HG02852 (cell line): ENCODE measurements at regions not wholly inside any gene's neighbourhood (a gene's known extent, or its start where the extent isn't known, plus 50 kb on each side); places are given as distances from the start of the nearest gene placed in this dataset.

Source experiments
- ATAC-seq: cut with Tn5 transposase; IDR thresholded peaks from one replicate; pipeline ENCODE4 v1.9.1; 2021; ENCODE audit warnings: mild to moderate bottlenecking, moderate library complexity; ENCODE audit not compliant: unreplicated experiment

DNA sequence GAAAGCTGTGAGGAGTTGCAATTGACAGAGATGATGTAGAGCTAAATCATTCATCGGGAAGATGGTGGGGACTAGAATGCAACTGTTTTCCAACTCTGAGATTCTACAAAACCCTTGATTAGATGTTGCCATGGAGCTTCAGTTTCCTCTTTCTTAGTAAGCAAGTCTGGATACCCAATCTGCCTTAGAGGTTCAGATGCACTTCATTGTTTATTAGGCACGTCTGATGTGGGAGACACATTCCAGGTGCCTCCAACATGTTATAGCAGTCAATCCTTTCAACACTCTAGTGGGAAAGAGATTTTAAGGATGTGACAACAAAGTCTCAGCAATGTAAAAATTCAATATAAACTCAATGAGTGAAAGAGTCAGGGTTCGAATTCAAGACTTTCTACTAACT, 291.3 kb upstream of the PHYHIPL start:
- ATAC-seq, result no peak

DNA sequence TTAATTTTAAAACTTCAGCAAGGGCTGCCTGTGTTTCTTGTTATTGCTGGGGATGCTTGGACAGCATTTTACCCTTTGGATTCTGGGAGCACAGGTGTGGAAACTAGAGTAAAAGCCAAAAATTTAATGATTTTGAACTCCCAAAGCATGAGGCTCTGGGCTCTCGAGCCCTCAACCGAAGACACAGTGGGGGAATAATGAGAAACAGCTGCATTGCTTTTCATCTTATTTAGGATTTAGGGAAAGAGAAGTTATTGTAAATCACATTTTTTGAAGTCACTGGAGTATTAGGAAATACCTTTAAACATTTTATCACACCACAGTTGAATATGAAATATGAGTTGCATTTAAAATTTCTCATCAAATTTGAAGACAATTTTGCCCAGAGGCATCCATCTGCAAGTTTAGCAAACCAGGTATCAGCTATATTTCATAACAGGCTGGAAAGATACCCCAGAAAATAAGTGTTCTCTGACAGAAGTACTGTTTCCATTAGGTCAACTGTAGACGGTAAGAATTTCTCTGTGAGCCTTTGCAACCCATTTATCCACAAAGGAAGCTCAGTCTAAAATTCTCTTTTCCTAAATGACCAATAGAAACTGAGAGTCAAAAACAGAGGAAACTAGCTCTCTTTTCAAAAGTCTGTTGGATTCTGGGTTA, 290.6 kb upstream of the PHYHIPL start:
- ATAC-seq, result no peak

DNA sequence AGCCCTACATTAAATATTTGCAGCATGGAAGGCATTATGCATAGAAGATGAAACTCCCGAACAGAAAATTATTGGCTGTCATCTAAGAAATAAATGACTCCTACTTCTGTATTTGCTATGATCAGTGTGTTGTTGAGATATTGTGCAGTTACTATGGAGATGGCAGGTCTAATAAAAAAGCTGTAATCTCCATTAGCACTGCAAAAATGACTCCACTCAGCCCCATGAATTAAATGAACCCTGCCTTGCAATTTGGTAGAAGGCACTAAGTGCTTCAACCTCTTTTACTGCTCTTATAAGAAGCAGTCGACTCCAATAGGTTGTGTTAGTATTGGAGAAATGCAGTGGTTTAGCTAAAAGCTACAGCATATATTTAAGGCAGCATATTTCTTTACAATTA, 290.0 kb upstream of the PHYHIPL start:
- no peak for ATAC-seq

DNA sequence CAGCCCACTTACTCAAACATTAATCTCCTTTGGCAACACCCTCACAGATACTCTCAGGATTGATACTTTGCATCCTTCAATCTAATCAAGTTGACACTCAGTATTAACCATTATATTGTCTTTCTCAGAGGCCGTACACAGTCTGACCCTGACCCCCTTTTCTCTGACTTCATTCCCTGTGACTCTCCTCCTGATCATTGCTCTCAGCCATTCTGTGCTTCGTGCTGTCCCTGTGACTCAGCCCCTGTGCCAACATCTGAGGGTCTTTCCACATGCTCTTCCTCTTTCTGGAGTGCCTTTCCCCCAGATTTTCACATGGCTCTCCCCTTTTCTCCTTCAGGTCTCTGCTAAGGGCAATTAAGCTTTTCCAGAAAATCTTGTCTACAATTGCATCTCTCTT, 289.0 kb upstream of the PHYHIPL start:
- no peak for ATAC-seq

DNA sequence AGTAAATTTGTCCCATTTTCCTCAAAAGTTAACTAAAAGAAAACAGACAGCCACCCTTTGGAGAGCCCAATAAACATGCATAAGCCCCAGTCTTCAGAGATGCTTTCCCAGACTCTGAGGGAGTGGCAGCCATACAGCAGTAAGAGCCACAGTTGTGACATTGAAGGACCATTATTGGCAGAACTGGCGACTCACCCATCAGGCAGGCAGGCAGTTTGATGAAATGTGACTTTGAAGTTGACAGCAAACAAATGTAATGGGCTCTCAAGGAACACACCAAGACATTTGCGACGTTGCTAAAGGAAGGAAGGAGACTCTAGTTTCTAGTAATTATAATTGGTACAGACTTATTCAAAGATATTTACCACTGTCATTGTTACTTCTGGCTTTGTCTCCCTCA, 287.5 kb upstream of the PHYHIPL start:
- ATAC-seq, result no peak

DNA sequence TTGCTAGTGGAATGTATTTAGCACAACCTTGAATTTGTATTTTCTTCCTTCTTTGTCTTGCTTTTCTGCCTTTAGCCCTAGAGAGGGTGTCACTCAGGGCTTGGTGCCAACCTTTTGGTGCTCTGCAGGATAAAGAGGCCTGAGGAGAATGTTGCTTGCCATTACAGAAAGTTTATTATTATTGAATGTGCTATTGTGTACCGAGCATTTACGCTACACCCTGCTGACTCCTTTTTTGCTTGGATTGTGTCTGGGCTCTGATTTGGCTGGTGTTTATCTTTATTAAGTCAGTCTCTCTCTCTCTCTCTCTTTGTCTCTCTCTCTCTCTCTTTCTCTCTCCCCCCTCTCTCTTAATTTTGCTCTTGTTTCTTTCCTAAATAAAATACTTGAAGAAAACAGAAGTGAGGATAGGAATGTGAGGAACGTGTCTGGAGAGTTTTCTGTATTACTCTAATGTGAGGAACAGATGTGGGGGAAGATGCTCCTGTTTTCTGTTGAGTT, 284.4 kb upstream of the PHYHIPL start:
- ATAC-seq, result no peak

DNA sequence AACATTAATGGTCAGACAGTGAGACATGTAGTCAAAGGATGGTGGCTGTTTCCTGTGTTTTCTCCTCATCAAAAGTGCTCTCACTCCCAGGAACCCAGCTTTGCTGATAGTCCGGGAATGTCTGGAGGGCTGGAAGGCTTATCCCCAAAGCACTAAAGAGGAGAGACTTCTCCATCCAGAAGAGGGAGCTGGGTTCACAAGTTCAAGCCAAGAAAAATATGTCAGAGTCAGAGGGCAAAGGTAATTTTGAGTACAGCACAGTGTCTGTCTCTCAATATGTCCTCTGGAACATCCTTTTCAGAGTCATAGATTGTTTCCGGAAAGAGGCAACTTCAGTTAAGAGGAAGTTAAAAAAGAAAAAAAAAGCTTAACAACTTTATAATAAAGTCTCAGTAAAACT, 281.5 kb upstream of the PHYHIPL start:
- ATAC-seq, result no peak

DNA sequence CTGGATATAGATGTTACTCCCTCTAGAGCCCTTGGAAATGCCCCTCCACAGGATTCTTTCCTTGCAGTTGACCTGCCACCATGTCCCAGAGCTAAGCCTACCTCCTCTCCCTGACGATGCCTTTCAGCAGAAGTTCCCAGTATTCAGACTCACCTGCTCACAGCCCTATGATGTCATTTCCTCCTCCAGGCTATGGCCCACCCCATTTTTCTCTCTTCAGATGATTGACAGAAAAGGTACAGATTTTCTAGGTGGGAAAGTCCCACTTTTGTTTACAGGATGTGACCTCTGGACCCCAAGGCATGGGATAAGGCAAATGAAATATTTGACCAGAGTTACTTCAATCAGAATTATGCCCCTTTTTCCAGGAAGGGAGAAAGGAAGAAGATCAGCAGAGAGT, 280.2 kb upstream of the PHYHIPL start:
- ATAC-seq, result no peak

DNA sequence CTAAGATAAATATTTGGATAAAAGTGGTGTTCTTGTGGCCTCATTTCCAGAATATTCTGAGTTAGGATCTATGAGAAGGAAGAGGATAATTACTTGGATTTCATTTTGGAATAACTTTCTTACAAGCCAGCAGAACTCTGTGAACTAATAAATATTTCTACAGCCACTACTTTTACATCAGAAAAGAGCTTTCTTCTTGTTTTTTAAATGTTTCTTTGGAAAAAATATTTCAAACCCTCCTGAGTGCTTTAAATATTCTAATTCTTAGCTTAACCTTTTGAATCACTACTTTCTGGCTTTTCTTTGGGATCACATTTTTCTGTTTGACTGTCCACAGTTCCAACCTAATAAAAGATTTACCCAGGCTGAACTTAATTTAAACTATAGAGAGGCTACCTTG, 279.2 kb upstream of the PHYHIPL start:
- ATAC-seq, result no peak

DNA sequence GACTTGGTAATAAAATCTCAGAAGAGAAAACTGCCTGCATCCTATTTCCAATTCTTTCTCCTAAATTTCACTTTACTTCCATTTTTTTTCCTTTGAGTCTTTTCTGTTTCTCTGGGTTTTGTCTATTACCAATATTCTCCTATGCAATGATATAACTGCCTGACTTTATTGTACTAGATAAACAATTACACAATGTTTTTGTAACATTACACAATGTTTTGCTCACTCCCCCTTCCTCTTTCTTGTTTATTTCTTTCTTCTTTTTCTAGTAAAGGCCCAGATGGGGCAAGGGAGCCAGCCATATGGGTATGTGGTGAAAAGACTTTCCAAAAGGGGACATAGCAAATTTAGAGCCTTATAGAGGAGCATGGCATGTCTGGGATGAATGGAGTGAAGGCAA, 278.7 kb upstream of the PHYHIPL start:
- no peak for ATAC-seq

DNA sequence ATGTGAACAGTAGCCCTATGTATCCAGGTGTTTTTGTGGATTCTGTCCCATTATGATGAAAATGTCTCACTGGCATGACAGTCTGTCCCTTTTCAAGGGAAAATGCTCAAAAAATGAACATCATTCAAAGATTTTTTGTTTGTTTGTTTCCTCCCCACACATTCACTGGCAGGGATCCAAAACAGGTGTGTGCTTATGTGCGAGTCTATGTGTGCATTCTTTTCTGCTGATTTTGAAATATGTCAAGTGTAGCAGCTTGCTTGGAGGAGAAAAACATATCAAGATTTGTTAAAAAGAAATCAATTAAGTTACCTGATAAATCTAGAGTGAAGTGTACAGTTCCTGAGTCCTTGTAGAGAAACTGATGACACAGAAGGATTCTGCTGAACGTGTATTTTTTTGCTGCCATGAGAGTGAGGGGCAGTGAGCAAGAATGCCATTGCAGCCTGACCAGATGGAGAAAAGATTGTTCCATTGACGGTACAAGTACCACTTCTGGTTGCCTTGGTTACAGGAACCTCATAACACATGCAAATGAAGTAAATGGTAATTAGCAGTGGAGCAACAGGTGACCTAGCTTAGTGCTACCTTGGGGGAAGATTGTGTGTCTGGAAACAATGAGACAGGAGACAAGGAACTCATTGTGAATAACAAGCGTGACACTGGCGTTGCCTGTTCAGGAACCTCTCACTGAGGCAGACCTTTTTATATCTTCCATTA, 277.4 kb upstream of the PHYHIPL start:
- no peak for ATAC-seq

DNA sequence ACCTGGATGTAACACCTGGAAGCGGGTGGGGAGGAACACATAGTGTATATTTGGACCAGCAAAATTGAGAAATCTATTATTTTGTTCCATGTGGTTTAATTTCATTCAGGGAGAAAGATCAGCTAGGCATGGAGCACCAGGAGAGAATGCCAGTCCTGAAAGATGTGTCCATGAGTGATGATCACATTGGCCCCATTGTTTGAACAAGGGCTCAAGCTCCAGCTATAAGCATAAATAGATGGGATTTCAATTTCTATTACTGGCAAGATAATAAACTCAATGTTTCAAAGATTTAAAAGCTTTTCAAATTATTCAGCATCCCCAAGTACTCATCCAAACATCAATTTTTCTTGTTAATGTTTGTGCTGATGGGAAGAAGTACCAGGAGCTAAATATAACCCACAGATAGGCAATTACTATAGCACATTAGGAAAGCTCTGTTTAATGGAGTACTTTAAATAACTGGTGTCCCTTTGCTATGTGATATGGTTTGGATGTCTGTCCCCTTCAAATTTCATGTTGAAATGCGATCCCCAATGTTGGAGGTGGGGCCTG, 275.3 kb upstream of the PHYHIPL start:
- ATAC-seq, result no peak

DNA sequence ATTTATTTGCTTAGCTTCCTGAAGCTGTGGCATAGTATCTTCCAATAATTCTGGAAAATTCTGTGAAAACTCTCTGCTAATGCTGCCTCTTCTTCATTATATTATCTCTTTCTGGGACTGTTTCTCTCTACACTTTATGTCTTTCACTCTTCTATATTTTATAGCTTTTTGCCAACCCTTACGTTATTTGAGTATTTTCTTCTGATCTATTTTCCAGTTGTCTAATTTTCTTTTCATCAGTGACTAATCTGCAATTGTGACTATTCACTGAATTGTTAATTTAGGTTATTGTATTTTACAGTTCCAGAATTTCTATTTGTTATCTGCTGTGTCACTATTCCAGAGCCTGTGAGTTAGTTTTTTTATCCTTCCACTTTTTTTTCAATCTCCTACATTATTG, 273.4 kb upstream of the PHYHIPL start:
- no peak for ATAC-seq

DNA sequence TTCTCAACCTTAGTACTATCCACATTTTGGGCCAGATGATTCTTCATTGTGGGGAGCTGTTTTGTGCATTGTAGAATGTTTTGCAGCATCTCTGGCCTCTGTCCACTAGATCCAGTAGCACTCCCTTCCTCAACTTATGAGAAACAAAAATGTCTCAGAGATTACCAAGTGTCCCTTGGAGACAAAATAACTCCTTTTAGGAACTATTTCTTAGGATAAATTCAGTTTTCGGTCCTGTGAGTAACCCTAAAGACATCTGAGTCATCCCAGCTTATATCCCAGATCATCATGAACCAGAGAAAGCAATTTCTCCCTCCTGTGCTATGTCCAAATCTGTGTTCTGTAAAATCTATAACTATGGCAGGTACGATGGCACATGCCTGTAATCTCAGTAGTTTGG, 266.6 kb upstream of the PHYHIPL start:
- no peak for ATAC-seq

DNA sequence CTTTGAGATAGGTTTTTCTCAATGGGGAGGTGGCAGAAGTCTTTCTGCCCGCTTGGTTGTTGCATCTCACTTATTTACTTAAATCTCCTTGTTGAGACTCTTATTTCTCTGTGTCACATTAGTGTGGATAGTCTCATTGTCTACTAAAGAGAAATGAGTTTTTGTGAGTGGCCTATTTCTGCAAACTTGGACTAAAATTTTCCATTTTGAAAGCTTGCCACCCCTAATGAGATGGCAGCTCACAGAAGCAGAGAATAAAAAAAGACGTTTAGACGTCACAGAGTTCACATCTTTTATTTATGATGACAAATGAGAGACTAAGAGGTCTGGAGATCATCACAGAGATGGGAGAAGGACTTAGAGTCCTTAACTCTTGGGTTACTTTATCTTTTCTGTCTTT, 262.7 kb upstream of the PHYHIPL start:
- no peak for ATAC-seq

DNA sequence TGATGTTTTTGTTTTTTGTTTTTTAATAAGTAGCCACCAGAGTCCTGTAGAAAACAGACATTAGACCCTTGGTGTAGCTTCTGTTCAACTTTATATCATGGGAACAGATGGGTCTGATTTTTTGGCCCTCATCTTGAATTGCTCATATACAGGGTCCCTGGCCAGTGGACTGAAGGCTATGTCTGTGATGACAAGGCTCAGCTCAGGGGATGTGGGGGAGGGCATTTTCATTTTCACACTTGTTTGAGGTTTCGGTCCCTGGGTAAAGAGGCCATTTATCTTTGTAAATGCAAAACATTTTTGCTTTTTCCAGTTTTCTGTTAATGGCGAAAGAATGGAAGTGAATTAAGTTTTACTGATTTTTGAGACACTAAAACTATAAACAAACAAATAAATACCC, 257.6 kb upstream of the PHYHIPL start:
- ATAC-seq, result no peak

DNA sequence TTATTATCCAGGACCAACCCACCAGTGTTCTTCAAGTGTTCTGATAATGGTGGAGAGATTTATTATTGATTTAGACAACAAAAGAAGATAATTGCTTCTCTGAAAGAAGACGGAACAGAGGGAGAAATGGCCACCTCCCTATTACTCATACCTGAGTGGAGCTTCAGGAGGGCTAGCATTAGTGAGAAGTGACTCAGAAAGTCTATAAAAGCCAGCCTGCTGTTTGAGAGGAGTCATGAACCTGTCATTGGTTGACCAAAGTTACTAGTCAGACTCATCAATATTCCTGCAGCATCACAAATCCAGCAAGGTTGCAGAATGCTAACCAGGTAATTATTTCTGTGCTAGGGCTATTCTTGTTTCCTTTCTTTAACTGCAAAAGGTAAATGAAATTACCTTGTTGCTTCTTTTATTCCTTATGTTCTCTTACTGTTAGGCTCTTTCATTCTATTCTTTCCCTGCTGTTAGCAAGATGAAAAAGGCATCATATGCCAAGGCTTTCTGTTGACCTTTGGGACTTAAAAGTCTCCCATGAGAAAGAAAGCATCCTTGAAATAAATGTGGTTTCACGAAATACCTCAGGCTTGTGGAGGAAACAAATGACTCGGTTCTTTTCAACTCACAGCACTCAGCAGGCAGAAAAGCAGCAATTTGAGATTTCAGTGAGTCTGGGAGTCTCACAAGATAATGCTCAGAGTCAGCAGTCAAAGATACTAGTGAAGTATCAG, 256.4 kb upstream of the PHYHIPL start:
- no peak for ATAC-seq

DNA sequence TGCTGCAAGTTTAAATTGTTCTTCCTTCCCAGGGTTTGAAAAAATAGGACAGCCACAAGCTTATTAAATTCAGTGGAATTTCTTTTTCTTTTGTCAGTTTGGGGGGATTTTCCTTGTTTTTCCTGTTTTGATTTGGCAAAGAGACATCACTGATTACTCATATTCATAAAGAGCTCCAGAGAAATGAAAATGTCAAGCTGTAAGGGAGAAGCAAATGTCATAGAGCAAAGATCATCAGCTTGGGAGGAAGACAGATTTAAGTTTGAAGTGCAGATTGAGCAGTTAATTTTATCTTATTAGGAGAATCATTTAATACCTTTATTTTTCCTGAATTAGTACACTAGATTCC, 255.8 kb upstream of the PHYHIPL start:
- ATAC-seq, result no peak

DNA sequence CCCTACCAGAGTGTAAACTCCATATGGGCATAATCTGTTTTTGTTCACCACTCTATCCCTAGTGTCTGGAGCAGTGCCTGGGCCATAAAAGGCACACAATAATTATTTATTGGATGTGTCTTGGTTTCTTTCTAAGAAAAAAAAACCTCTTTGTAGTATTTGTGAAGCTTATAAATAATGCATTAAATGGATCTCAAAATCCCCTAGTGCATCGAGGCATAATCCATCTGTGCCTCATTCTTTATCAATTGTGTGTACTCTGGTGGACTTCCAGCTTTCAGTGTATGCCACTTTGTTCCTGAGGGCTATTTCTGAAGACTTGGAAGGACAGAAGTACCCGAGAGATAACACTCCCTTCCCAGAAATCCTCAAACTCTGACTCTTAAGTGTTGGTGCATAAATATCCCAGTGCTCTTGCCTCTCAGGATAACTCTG, 255.0 kb upstream of the PHYHIPL start:
- no peak for ATAC-seq

DNA sequence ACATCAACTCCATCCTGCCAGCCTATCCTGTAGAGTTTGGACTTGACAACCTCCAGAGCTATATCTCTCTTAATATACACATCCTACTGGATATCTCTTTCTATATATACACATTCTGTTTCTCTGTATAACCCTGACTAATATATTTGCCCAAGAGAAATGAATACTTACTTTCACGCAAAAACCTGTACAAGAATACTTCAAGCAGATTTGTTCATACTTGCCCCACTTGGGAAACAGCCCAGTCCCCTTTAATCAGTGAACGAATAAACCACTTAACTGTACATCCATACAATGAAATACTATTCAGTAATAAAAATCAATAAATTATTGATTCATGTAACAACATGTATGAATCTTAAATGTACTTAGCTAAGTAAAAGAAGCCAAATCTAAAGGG, 251.1 kb upstream of the PHYHIPL start:
- ATAC-seq, result no peak

DNA sequence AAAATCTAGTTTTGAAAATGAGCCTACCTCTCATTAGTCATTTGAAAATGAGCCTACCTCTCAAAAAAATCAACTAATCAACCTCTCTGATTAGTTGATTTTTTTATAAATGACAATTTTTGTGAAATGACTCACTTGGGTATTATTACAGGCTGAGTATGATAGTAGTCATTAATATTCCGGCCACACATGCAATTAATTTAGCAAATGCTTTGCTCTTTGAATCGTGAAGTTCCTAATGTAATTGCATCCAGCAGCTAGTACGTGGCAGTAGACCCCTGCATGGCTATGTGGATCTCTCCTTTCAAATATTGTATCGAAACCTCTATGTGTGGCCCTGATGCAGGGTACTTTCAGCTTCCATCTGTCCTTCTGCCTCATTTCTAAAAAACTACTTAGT, 245.9 kb upstream of the PHYHIPL start:
- ATAC-seq, result no peak

DNA sequence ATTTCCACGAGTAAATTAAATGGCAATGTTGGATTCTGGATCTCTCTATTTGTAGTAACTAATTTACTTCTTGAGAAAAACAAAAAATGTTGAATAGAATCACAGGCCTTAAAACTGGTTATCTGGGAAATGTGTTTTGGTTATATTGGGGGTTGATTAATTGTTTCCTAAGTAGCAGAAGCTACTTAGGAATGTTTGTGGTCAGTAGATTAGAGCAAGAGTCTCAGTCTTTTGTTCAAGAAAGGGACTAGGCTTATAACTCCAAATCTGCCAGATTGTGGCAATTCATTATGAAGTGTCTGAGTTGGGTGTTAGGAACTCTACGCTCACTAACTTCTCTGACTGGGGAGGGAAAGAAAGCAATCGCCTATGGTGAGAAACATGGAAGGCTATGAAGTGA, 244.3 kb upstream of the PHYHIPL start:
- ATAC-seq, result no peak
